LNCaP clone FGC (cell line): ENCODE measurements at regions not wholly inside any gene's neighbourhood (a gene's known extent, or its start where the extent isn't known, plus 50 kb on each side); places are given as distances from the start of the nearest gene placed in this dataset.
"Not testable (repeated sequence)": the region's sequence is repeated elsewhere in the genome, so short reads cannot be mapped to it uniquely, and the experiment has no call there.

Source experiments
- DNase-seq: peaks from one replicate; pipeline ENCODE4 v3.0.0-alpha.2; 2011; ENCODE audit warnings: low read depth
- H3K4me3 ChIP-seq: 2 replicates; pipeline ENCODE4 v1.5.1; 2011; ENCODE audit warnings: mild to moderate bottlenecking, low read depth, low read length, control low read depth
- CTCF ChIP-seq: IDR thresholded peaks from 2 replicates; pipeline ENCODE4 v1.5.1; 2012; ENCODE audit warnings: mild to moderate bottlenecking; ENCODE audit not compliant: control insufficient read depth, insufficient read depth; ENCODE audit errors: extremely low read depth

GRCh38 chr2:64742678-64743077, 89.0 kb upstream of the SERTAD2 start:
- no peak for TF ChIP-seq CTCF
- H3K4me3 ChIP-seq = no peak overlapping the region
- DNase-seq = no peak

GRCh38 chr2:64743739-64744330, 90.1 kb upstream of the SERTAD2 start:
- no peak for DNase-seq
- no peak for TF ChIP-seq CTCF
- H3K4me3 ChIP-seq = no peak overlapping the region

- DNase-seq = no peak
- H3K4me3 ChIP-seq = no peak overlapping the region
- no peak for TF ChIP-seq CTCF
Measured at GRCh38 chr2:64745562-64745961, 91.8 kb upstream of the SERTAD2 start.

GRCh38 chr2:64747690-64748091, 94.0 kb upstream of the SERTAD2 start:
- DNase-seq = not testable (repeated sequence)

GRCh38 chr2:64748147-64748546, 94.4 kb upstream of the SERTAD2 start:
- no peak overlapping the region for H3K4me3 ChIP-seq
- no peak for TF ChIP-seq CTCF
- no peak for DNase-seq

More at GRCh38 chr2:64747690-64748091, 94.0 kb upstream of the SERTAD2 start:
- H3K4me3 ChIP-seq = not testable (repeated sequence)

GRCh38 chr2:64748561-64748960, 94.8 kb upstream of the SERTAD2 start:
- no peak for TF ChIP-seq CTCF
- DNase-seq = no peak
- H3K4me3 ChIP-seq = no peak overlapping the region

- peak overlapping the region; percentile 66 for H3K4me3 ChIP-seq
- no peak for DNase-seq
- TF ChIP-seq CTCF = no peak
Measured at GRCh38 chr2:64749446-64749845, 95.7 kb upstream of the SERTAD2 start.
